WTC11 (cell line): ENCODE measurements at regions not wholly inside any gene's neighbourhood (a gene's known extent, or its start where the extent isn't known, plus 50 kb on each side); places are given as distances from the start of the nearest gene placed in this dataset.

Experiments used
- ATAC-seq: fragments of 200-7000 bp; cut with Tn5 transposase; 2 replicates; pipeline ENCODE4 v1.10.0; 2021; ENCODE audit warnings: mild to moderate bottlenecking, moderate library complexity
- CTCF ChIA-PET: fragments of 300-600 bp; sonication (Branson Sonifier 250); formaldehyde crosslinking; loops from one replicate; lab custom pipeline; 2021; ENCODE audit warnings: antibody characterized with exemption; lab: Charles Lee
- POLR2A ChIA-PET: fragments of 350-600 bp; sonication (Branson Sonifier 250); formaldehyde crosslinking; loops from one replicate; lab custom pipeline; 2021; ENCODE audit warnings: antibody characterized with exemption; lab: Charles Lee
- DNase-seq: peaks from one replicate; pipeline ENCODE4 v3.0.0; 2021; ENCODE audit warnings: low spot score
- H3K27ac Mint-ChIP-seq: 2 replicates; pipeline ENCODE4 v1.8.0; 2021; ENCODE audit warnings: mixed read lengths
- H3K27me3 Mint-ChIP-seq: 2 replicates; pipeline ENCODE4 v1.8.0; 2021; ENCODE audit warnings: low read depth, mild to moderate bottlenecking, moderate library complexity, mixed read lengths
- H3K36me3 Mint-ChIP-seq: 2 replicates; pipeline ENCODE4 v1.8.0; 2021; ENCODE audit warnings: mixed read lengths
- H3K4me1 Mint-ChIP-seq: 2 replicates; pipeline ENCODE4 v1.8.0; 2022; ENCODE audit warnings: mixed read lengths
- H3K4me3 Mint-ChIP-seq: 2 replicates; pipeline ENCODE4 v1.8.0; 2021; ENCODE audit warnings: mild to moderate bottlenecking, moderate library complexity, mixed read lengths
- H3K9me3 Mint-ChIP-seq: 2 replicates; pipeline ENCODE4 v1.8.0; 2021; ENCODE audit warnings: mixed read lengths
- ARID4B ChIP-seq: sonication (generic); formaldehyde crosslinking; IDR thresholded peaks from 2 replicates; pipeline ENCODE4 v1.8.0; 2023; ENCODE audit warnings: missing genetic modification reagents, mild to moderate bottlenecking, borderline replicate concordance
- ATF1 ChIP-seq: sonication (generic); formaldehyde crosslinking; IDR thresholded peaks from 2 replicates; pipeline ENCODE4 v1.8.1; 2023; ENCODE audit warnings: mild to moderate bottlenecking, moderate library complexity, missing genetic modification reagents
- ATF2 ChIP-seq: sonication (generic); formaldehyde crosslinking; IDR thresholded peaks from 2 replicates; pipeline ENCODE4 v1.8.1; 2022; ENCODE audit warnings: low read depth, missing genetic modification reagents, borderline replicate concordance
- E2F1 ChIP-seq: sonication (generic); formaldehyde crosslinking; IDR thresholded peaks from 2 replicates; pipeline ENCODE4 v1.8.0; 2022; ENCODE audit warnings: mild to moderate bottlenecking, missing genetic modification reagents
- FOXP4 ChIP-seq: sonication (generic); formaldehyde crosslinking; IDR thresholded peaks from 2 replicates; pipeline ENCODE4 v1.8.0; 2022; ENCODE audit warnings: mild to moderate bottlenecking, missing genetic modification reagents
- GABPB1 ChIP-seq: sonication (generic); formaldehyde crosslinking; IDR thresholded peaks from 2 replicates; pipeline ENCODE4 v1.8.1; 2023; ENCODE audit warnings: mild to moderate bottlenecking, missing genetic modification reagents
- JUN ChIP-seq: sonication (generic); formaldehyde crosslinking; IDR thresholded peaks from 2 replicates; pipeline ENCODE4 v1.8.0; 2023; ENCODE audit warnings: mild to moderate bottlenecking, missing genetic modification reagents
- NFYB ChIP-seq: sonication (generic); formaldehyde crosslinking; conservative IDR thresholded peaks from 2 replicates; pipeline ENCODE4 v1.8.0; 2022; ENCODE audit warnings: low read depth, missing genetic modification reagents
- PRDM15 ChIP-seq: sonication (generic); formaldehyde crosslinking; IDR thresholded peaks from 2 replicates; pipeline ENCODE4 v1.8.0; 2022; ENCODE audit warnings: missing genetic modification reagents
- RELA ChIP-seq: sonication (generic); formaldehyde crosslinking; IDR thresholded peaks from 2 replicates; pipeline ENCODE4 v1.8.1; 2022; ENCODE audit warnings: missing genetic modification reagents, mild to moderate bottlenecking, borderline replicate concordance
- STAT6 ChIP-seq: sonication (generic); formaldehyde crosslinking; conservative IDR thresholded peaks from 2 replicates; pipeline ENCODE4 v1.8.1; 2023; ENCODE audit warnings: mild to moderate bottlenecking, low read depth, missing genetic modification reagents, moderate library complexity
- USF1 ChIP-seq: sonication (generic); formaldehyde crosslinking; IDR thresholded peaks from 2 replicates; pipeline ENCODE4 v1.8.0; 2022; ENCODE audit warnings: mild to moderate bottlenecking, missing genetic modification reagents
- ZBTB21 ChIP-seq: sonication (generic); formaldehyde crosslinking; IDR thresholded peaks from 2 replicates; pipeline ENCODE4 v1.8.1; 2023; ENCODE audit warnings: mild to moderate bottlenecking, missing genetic modification reagents, borderline replicate concordance
- ZBTB43 ChIP-seq: sonication (generic); formaldehyde crosslinking; IDR thresholded peaks from 2 replicates; pipeline ENCODE4 v1.8.1; 2023; ENCODE audit warnings: mild to moderate bottlenecking, missing genetic modification reagents
- ZNF138 ChIP-seq: sonication (generic); formaldehyde crosslinking; conservative IDR thresholded peaks from 2 replicates; pipeline ENCODE4 v1.8.1; 2022; ENCODE audit warnings: mild to moderate bottlenecking, moderate library complexity, missing genetic modification reagents
- ZNF219 ChIP-seq: sonication (generic); formaldehyde crosslinking; IDR thresholded peaks from 2 replicates; pipeline ENCODE4 v1.8.0; 2023; ENCODE audit warnings: missing genetic modification reagents, mild to moderate bottlenecking, borderline replicate concordance
- ZNF512 ChIP-seq: sonication (generic); formaldehyde crosslinking; IDR thresholded peaks from 2 replicates; pipeline ENCODE4 v1.8.1; 2022; ENCODE audit warnings: missing genetic modification reagents, borderline replicate concordance
- ZNF671 ChIP-seq: fragments of 250-450 bp; sonication (Bioruptor Pico); IDR thresholded peaks from 2 replicates; pipeline ENCODE4 v1.8.0; 2021; ENCODE audit warnings: mild to moderate bottlenecking

GRCh38 chr1:118437664-118438063 is 252.6 kb upstream of the SPAG17 start:
- H3K9me3 Mint-ChIP-seq, result no peaks in the 10 kb centered on the region
- ChIA-PET POLR2A (no interaction called here), CTCF (no interaction called here)
- no peak overlapping the region for H3K27ac Mint-ChIP-seq
- H3K27me3 Mint-ChIP-seq, result no peaks in the 10 kb centered on the region
- no peak for TF ChIP-seq ARID4B (CRISPR knock-in tag)
- no peak for TF ChIP-seq ZNF138 (CRISPR knock-in tag)
- TF ChIP-seq NFYB, result no peak
- no peak for TF ChIP-seq FOXP4
- TF ChIP-seq RELA, result no peak
- TF ChIP-seq ZNF512, result no peak
- no peak for TF ChIP-seq GABPB1
- TF ChIP-seq USF1 (CRISPR knock-in tag), result no peak
- TF ChIP-seq STAT6 (CRISPR knock-in tag), result no peak
- no peak for TF ChIP-seq ZNF671 (CRISPR knock-in tag)
- no peak for TF ChIP-seq ATF1
- no peak for TF ChIP-seq PRDM15 (CRISPR knock-in tag)
- TF ChIP-seq ZBTB21 (CRISPR knock-in tag), result no peak
- TF ChIP-seq E2F1 (CRISPR knock-in tag), result no peak
- no peak for TF ChIP-seq ZBTB43 (CRISPR knock-in tag)
- no peak for TF ChIP-seq ZNF219 (CRISPR knock-in tag)
- TF ChIP-seq ATF2 (CRISPR knock-in tag), result no peak
- TF ChIP-seq JUN, result no peak
- no peak overlapping the region for H3K4me3 Mint-ChIP-seq
- ATAC-seq, result no peak
- no peaks in the 10 kb centered on the region for H3K36me3 Mint-ChIP-seq
- DNase-seq, result no peak
- peaks cover 5% of the 10 kb centered on the region for H3K4me1 Mint-ChIP-seq
